Neural cell (in vitro differentiated cells): ENCODE measurements at regions not wholly inside any gene's neighbourhood (a gene's known extent, or its start where the extent isn't known, plus 50 kb on each side); places are given as distances from the start of the nearest gene placed in this dataset.

Experiments used
- CTCF ChIP-seq: fragments of 450-650 bp; IDR thresholded peaks from 2 replicates; pipeline ENCODE4 v1.5.1; 2014; ENCODE audit warnings: antibody characterized with exemption, mild to moderate bottlenecking, moderate library complexity; ENCODE audit not compliant: poor library complexity, severe bottlenecking
- EZH2 ChIP-seq: fragments of 200-600, 300-800 bp; shearing (Covaris generic), sonication (generic); IDR thresholded peaks from 2 replicates; pipeline ENCODE4 v1.6.1; 2014; ENCODE audit warnings: antibody characterized with exemption, low read length, borderline replicate concordance, mild to moderate bottlenecking; ENCODE audit not compliant: insufficient read depth, poor library complexity, severe bottlenecking
- POLR2AphosphoS5 ChIP-seq: IDR thresholded peaks from 2 replicates; pipeline ENCODE4 v1.6.1; 2012
- RAD21 ChIP-seq: fragments of 450-650 bp; conservative IDR thresholded peaks from 2 replicates; pipeline ENCODE4 v1.6.1; 2014; ENCODE audit warnings: antibody characterized with exemption, mild to moderate bottlenecking, moderate library complexity
- TAF1 ChIP-seq: IDR thresholded peaks from 2 replicates; pipeline ENCODE4 v1.6.1; 2012; ENCODE audit warnings: low read depth

- TF ChIP-seq RAD21: no peak
- no peak for TF ChIP-seq EZH2
- TF ChIP-seq TAF1: no peak
- TF ChIP-seq CTCF: no peak
- TF ChIP-seq POLR2AphosphoS5: no peak
Observed at GRCh38 chr4:24188459-24188858, 298.6 kb upstream of the PPARGC1A start.
